ENCODE measurements at regions not wholly inside any gene's neighbourhood (a gene's known extent, or its start where the extent isn't known, plus 50 kb on each side); places are given as distances from the start of the nearest gene placed in this dataset.

DNA sequence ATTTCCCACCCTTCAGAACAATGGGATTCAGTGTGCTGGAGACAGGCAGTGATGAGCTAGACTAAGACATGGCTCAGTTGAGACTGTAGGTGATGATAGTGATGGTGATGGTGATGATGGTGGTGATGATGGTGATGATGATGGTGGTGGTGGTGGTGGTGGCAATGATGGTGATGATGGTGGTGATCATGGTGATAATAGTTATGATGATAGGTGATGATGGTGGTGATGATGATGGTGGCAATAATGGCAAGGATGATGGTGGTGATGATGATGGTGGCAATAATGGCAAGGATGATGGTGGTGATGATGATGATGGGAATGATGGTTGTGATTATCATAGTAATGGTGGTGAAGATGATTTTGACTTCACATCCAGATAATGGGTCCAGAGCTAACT lies 176.7 kb downstream of the NXNL2 start:
- H3K36me3 ChIP-seq, result no peaks in the 10 kb centered on the region
- H3K27ac ChIP-seq, result no peak overlapping the region
- H4K20me1 ChIP-seq, result no peaks in the 10 kb centered on the region
- H3K4me1 ChIP-seq, result no peaks in the 10 kb centered on the region
- H3K4me3 ChIP-seq, result no peak overlapping the region
- peaks cover 5% of the 10 kb centered on the region; the same call in 1 of the 2 replicates for H3K9me3 ChIP-seq
- H3K9ac ChIP-seq, result no peak overlapping the region
- H3K27me3 ChIP-seq, result no peaks in the 10 kb centered on the region
- no peak for TF ChIP-seq Cebpa-rat (IDR thresholded peaks at IDR 0.05)
- no peak overlapping the region for H3K4me2 ChIP-seq

DNA sequence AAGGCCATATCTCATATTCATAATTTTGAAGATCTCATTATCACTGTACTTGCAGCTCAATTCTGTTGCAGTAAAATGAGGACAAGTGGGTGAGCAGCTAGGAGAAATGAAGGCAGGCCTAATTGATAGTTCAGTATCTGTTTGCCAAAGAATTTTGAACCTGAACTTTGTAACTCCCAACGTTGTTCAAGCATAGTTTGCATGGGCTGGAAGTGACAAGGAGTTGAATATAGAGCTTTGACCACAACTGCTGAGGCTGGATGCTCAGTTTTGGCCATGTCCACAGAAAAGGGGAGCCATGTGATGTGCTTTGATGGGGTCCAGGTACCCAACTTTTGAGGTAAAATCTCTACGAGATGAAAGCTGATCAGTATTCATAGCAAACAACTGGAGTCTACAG lies 177.5 kb downstream of the NXNL2 start:
- Histone ChIP-seq H3K4me2 (no peak overlapping the region), H3K4me1 (no peaks in the 10 kb centered on the region), H3K9ac (no peak overlapping the region), H4K20me1 (no peaks in the 10 kb centered on the region), H3K4me3 (no peak overlapping the region), H3K27ac (no peak overlapping the region), H3K36me3 (no peaks in the 10 kb centered on the region), H3K27me3 (no peaks in the 10 kb centered on the region), H3K9me3 (peaks cover 4% of the 10 kb centered on the region; the same call in 1 of the 2 replicates)
- TF ChIP-seq Cebpa-rat (IDR thresholded peaks at IDR 0.05), result no peak

DNA sequence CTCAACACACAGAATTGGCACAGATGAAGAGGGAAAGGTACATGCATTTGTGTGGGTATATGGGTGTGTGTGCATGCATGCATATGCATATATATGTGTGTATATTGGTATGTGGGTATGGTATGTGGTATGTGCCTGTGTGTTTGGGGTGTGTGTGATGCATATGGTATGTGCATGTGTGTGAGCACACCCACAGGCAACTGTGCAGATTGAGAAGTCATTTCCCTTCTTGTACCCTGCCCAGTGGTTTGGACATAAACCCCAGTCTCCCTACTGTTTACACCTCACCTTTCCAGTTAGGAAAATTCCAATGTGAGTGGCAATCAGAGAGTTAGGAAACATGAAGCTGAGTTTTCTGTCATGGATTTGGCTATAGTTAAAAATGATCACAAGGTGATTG lies 178.0 kb downstream of the NXNL2 start:
- Histone ChIP-seq H3K27ac (no peak overlapping the region), H3K4me3 (no peak overlapping the region), H3K9me3 (peaks cover 4% of the 10 kb centered on the region; the same call in 1 of the 2 replicates), H3K9ac (no peak overlapping the region), H3K4me1 (no peaks in the 10 kb centered on the region), H3K27me3 (no peaks in the 10 kb centered on the region), H3K4me2 (no peak overlapping the region), H4K20me1 (no peaks in the 10 kb centered on the region), H3K36me3 (no peaks in the 10 kb centered on the region)
- no peak for TF ChIP-seq Cebpa-rat (IDR thresholded peaks at IDR 0.05)

DNA sequence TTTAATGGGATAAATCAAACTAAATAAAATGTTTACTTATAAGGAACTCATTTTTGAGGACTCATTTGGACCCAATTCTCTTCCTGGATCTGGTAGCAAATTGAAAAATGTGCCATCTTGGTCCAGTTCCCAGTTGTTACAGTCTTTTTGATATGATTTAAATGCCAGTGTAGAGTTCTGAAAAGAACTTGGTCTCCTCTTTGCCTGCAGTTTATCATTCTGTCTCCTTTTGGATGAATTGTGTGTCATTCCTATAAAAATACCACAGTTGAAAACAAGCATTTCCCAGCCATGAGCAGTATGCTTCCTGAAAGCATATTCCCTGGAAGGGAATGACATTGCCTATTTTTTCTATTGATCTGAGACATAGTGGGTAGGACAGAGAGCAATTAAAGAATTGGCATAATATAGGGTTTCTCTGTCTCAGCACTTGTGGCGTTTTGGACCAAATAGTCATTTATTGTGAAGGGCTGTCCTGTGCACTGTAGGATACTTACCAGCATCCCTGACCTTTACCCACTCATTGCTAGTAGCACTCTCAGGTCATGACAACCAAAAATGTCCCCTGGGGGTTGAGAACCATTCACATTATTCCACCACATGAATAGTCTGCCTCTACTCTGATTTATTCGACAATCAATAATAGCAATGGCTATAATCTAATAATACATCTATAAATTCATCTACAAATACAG lies 181.8 kb downstream of the NXNL2 start:
- Histone ChIP-seq H3K9me3 (peaks cover 4% of the 10 kb centered on the region; the same call in 1 of the 2 replicates), H3K27ac (no peak overlapping the region), H4K20me1 (no peaks in the 10 kb centered on the region), H3K4me2 (no peak overlapping the region), H3K4me1 (no peaks in the 10 kb centered on the region), H3K9ac (no peak overlapping the region), H3K4me3 (no peak overlapping the region), H3K27me3 (no peaks in the 10 kb centered on the region), H3K36me3 (no peaks in the 10 kb centered on the region)
- TF ChIP-seq Cebpa-rat (IDR thresholded peaks at IDR 0.05), result no peak

DNA sequence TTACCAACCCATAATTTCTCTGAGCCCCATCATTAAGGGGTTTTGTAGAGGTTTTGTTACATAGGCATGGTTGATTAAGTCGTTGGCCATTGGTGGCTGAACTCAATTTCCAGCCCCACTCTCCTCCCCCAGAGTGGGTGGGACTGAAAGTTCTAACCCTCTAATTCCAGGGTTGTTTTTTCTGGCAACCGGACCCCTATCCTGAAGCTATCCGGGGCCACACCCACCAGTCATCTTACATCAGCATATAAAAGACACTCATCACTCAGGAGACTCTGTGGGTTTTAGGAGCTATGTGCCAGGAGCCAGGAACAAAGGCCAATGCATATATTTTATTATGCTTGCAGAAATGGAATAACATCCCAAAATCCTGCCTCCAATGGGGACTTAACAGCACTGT lies 186.0 kb downstream of the NXNL2 start:
- Histone ChIP-seq H3K27ac (no peak overlapping the region), H3K9ac (no peak overlapping the region), H3K4me3 (no peak overlapping the region), H4K20me1 (no peaks in the 10 kb centered on the region), H3K4me1 (peaks cover 5% of the 10 kb centered on the region; the same call in 1 of the 2 replicates), H3K36me3 (no peaks in the 10 kb centered on the region), H3K27me3 (no peaks in the 10 kb centered on the region), H3K9me3 (no peaks in the 10 kb centered on the region), H3K4me2 (no peak overlapping the region)
- no peak for TF ChIP-seq Cebpa-rat (IDR thresholded peaks at IDR 0.05)

DNA sequence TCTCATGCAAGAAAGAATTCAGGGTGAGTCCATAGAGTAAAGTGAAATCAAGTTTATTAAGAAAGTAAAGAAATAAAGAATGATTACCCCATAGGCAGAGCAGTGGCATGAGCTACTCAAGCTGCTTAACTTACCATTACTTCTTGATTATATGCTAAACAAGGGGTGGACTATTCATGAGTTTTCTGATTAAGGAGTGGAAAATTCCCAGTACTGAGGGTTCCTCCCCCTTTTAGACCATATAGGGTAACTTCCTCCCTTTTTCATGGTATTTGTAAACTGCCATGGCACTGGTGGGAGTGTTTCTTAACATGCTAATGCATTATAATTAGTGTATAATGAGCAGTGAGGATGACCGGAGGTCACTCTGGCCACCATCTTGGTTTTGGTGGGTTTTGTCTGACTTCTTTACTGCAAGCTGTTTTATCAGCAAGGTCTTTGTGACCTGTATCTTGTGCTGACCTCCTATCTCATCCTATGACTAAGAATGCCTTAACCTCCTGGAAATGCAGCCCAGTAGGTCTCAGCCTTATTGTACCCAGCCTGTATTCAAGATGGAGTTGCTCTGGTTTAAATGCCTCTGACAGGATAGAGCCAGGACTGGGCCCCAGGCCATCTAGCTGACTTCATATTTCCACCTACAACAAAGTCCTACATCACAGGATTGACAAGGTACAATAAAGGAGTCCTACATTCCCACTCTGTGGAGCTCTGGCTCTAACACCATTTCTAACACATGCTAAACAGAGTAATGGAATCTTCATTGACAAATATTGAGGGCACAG lies 186.7 kb downstream of the NXNL2 start:
- Histone ChIP-seq H3K36me3 (no peaks in the 10 kb centered on the region), H3K4me2 (no peak overlapping the region), H3K27me3 (no peaks in the 10 kb centered on the region), H3K9ac (no peak overlapping the region), H3K4me1 (peaks cover 5% of the 10 kb centered on the region; the same call in 1 of the 2 replicates), H3K4me3 (no peak overlapping the region), H3K9me3 (no peaks in the 10 kb centered on the region), H4K20me1 (no peaks in the 10 kb centered on the region), H3K27ac (no peak overlapping the region)
- TF ChIP-seq Cebpa-rat (IDR thresholded peaks at IDR 0.05), result no peak

DNA sequence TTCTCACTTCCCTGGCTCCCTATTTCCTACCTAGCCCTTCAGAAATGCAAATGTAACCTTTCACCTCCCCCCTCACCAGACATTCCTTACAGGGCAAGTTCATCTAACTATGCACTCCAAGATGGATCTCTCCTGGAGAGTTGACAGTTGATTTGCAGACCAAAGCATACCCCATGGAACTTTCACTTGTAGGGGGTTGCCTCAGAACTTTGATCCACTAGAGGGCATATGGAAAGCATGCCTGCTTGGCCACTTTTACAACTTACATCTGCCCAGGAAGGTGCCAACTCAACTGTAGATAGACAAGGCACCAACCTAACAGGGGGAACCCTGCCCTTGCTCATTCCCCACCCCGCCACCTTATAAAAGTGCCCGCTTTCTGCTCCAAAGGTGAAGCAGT lies 187.8 kb downstream of the NXNL2 start:
- Histone ChIP-seq H3K4me2 (no peak overlapping the region), H3K4me3 (no peak overlapping the region), H3K27me3 (no peaks in the 10 kb centered on the region), H3K27ac (no peak overlapping the region), H4K20me1 (no peaks in the 10 kb centered on the region), H3K36me3 (no peaks in the 10 kb centered on the region), H3K9me3 (no peaks in the 10 kb centered on the region), H3K9ac (no peak overlapping the region), H3K4me1 (peaks cover 5% of the 10 kb centered on the region; the same call in 1 of the 2 replicates)
- TF ChIP-seq Cebpa-rat (IDR thresholded peaks at IDR 0.05), result no peak

DNA sequence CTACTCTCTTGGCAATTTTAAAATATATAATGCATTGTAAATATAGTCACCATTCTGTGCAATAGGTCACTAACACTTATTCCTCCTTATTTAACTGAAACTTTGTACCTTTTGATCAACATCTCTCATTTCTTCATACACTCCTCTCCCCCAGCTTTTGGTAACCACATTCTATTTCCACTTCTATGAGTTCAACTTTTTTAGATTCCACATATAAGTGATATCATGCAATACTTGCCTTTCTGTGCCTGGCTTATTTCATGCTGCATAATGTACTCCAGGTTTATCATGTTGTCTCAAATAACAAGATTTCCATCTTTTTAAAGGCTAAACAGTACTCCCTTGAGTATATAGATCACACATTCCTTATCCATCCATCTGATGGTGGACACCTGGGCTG lies 188.8 kb downstream of the NXNL2 start:
- H3K9me3 ChIP-seq, result no peaks in the 10 kb centered on the region
- no peak overlapping the region for H3K27ac ChIP-seq
- H3K27me3 ChIP-seq, result no peaks in the 10 kb centered on the region
- peaks cover 5% of the 10 kb centered on the region; the same call in 1 of the 2 replicates for H3K4me1 ChIP-seq
- H3K4me3 ChIP-seq, result no peak overlapping the region
- H3K4me2 ChIP-seq, result no peak overlapping the region
- H3K36me3 ChIP-seq, result no peaks in the 10 kb centered on the region
- no peak for TF ChIP-seq Cebpa-rat (IDR thresholded peaks at IDR 0.05)
- H4K20me1 ChIP-seq, result no peaks in the 10 kb centered on the region
- no peak overlapping the region for H3K9ac ChIP-seq

DNA sequence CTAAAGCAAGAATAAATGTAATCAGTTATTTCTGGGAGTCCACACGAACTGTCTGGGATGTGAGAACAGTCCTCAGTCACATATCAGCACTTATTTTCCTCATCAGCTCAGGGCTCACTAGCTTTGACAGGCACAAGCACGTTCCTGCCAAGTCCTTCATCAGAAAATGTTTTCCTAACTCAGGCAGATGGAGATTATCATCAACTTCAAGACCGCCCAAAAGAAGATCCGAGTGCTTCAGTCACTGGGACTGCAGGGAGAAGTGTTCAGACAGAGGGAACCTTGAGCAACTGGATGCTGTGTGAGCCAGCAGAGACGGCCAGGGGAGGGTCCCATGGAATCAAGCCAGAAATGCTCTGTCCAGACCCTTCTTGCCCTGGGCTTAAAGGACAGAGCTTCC lies 189.4 kb downstream of the NXNL2 start:
- TF ChIP-seq Cebpa-rat (IDR thresholded peaks at IDR 0.05), result no peak
- no peaks in the 10 kb centered on the region for H3K27me3 ChIP-seq
- H3K9me3 ChIP-seq, result no peaks in the 10 kb centered on the region
- no peak overlapping the region for H3K4me3 ChIP-seq
- no peak overlapping the region for H3K9ac ChIP-seq
- H3K27ac ChIP-seq, result no peak overlapping the region
- no peaks in the 10 kb centered on the region for H3K36me3 ChIP-seq
- H3K4me2 ChIP-seq, result no peak overlapping the region
- H4K20me1 ChIP-seq, result no peaks in the 10 kb centered on the region
- peaks cover 5% of the 10 kb centered on the region; the same call in 1 of the 2 replicates for H3K4me1 ChIP-seq
